HL-60 (cell line): ENCODE measurements at regions not wholly inside any gene's neighbourhood (a gene's known extent, or its start where the extent isn't known, plus 50 kb on each side); places are given as distances from the start of the nearest gene placed in this dataset.

ENCODE experiments used
- DNase-seq, 2 experiments: peaks; one replicate each; pipeline ENCODE4 v3.0.0-alpha.2; 2010 to 2020; ENCODE audit warnings: low read depth in 1 of 2, low spot score in 1 of 2
- H3K27ac ChIP-seq: fragments of 250-450 bp; sonication (Bioruptor Pico); replicated peaks from 2 replicates; pipeline ENCODE4 v1.5.1; 2020; ENCODE audit warnings: mild to moderate bottlenecking, moderate library complexity
- H3K27me3 ChIP-seq: fragments of 250-450 bp; sonication (Bioruptor Pico); 2 replicates; pipeline ENCODE4 v1.5.1; 2021; ENCODE audit warnings: mild to moderate bottlenecking, moderate library complexity; ENCODE audit not compliant: insufficient read depth, poor library complexity, severe bottlenecking
- H3K4me3 ChIP-seq: replicated peaks from 2 replicates; pipeline ENCODE4 v1.5.1; 2011; ENCODE audit warnings: mild to moderate bottlenecking, control low read depth, low read length; ENCODE audit not compliant: insufficient read depth
- GABPA ChIP-seq: IDR thresholded peaks from 2 replicates; pipeline ENCODE4 v1.6.1; 2012; ENCODE audit warnings: low read depth
- POLR2AphosphoS5 ChIP-seq: IDR thresholded peaks from 2 replicates; pipeline ENCODE4 v1.6.1; 2012; ENCODE audit warnings: low read depth
- SPI1 ChIP-seq: IDR thresholded peaks from 2 replicates; pipeline ENCODE4 v1.6.1; 2012; ENCODE audit warnings: low read depth, mild to moderate bottlenecking, borderline replicate concordance
- TF ChIP-seq, protein P1 (sequence below): IDR thresholded peaks from one replicate; pipeline ENCODE4 v1.5.1; 2011; ENCODE audit warnings: low read length, control low read depth, inconsistent platforms; ENCODE audit not compliant: insufficient read depth
- TF ChIP-seq, protein P2 (sequence below): IDR thresholded peaks from 2 replicates; pipeline ENCODE4 v1.6.1; 2012; ENCODE audit warnings: low read depth; ENCODE audit not compliant: insufficient replicate concordance

DNA sequence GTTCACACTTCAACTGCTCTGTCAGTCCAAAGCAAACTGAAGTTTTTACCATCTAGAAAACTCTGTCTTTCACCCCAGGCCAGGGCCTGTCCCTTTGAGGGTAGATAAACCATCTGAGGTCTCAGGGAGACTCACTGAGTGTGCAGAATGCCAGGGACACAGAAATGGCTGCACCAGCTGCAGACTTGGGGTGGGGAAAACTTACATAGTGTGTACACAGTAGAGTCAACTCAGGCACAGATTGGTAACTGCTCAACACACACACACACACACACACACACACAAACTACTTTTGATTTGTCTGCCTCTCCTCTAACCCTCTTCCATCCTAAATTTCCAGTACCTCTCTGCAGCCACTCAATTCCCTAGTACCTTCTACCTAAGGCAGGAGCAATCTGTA is 374.9 kb upstream of the JAG1 start:
- H3K27me3 ChIP-seq, result no peaks in the 10 kb centered on the region
- TF ChIP-seq, protein P1, sequence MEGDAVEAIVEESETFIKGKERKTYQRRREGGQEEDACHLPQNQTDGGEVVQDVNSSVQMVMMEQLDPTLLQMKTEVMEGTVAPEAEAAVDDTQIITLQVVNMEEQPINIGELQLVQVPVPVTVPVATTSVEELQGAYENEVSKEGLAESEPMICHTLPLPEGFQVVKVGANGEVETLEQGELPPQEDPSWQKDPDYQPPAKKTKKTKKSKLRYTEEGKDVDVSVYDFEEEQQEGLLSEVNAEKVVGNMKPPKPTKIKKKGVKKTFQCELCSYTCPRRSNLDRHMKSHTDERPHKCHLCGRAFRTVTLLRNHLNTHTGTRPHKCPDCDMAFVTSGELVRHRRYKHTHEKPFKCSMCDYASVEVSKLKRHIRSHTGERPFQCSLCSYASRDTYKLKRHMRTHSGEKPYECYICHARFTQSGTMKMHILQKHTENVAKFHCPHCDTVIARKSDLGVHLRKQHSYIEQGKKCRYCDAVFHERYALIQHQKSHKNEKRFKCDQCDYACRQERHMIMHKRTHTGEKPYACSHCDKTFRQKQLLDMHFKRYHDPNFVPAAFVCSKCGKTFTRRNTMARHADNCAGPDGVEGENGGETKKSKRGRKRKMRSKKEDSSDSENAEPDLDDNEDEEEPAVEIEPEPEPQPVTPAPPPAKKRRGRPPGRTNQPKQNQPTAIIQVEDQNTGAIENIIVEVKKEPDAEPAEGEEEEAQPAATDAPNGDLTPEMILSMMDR, result no peak
- TF ChIP-seq POLR2AphosphoS5, result no peak
- TF ChIP-seq, protein P2, sequence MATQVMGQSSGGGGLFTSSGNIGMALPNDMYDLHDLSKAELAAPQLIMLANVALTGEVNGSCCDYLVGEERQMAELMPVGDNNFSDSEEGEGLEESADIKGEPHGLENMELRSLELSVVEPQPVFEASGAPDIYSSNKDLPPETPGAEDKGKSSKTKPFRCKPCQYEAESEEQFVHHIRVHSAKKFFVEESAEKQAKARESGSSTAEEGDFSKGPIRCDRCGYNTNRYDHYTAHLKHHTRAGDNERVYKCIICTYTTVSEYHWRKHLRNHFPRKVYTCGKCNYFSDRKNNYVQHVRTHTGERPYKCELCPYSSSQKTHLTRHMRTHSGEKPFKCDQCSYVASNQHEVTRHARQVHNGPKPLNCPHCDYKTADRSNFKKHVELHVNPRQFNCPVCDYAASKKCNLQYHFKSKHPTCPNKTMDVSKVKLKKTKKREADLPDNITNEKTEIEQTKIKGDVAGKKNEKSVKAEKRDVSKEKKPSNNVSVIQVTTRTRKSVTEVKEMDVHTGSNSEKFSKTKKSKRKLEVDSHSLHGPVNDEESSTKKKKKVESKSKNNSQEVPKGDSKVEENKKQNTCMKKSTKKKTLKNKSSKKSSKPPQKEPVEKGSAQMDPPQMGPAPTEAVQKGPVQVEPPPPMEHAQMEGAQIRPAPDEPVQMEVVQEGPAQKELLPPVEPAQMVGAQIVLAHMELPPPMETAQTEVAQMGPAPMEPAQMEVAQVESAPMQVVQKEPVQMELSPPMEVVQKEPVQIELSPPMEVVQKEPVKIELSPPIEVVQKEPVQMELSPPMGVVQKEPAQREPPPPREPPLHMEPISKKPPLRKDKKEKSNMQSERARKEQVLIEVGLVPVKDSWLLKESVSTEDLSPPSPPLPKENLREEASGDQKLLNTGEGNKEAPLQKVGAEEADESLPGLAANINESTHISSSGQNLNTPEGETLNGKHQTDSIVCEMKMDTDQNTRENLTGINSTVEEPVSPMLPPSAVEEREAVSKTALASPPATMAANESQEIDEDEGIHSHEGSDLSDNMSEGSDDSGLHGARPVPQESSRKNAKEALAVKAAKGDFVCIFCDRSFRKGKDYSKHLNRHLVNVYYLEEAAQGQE, result no peak
- DNase-seq, result no peak
- no peak overlapping the region for H3K4me3 ChIP-seq
- no peak overlapping the region for H3K27ac ChIP-seq

DNA sequence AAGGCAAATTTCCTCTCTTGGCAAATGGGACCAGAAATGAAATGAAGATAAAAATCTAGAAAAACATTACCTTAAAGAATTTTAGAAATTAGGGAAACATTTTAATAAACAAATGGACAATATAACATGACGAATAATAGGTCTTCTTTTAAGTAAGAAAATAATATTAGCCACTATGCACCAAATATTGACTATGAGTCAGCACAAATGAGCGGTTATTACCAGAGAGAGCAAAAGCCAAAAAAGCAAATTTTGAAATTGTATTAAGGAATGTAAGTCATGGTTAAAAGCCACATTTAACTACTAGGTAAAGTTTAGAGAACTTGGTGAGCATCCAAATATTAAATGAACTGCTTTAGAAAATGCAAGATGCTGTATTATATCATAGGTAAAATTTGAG is 376.6 kb upstream of the JAG1 start:
- Histone ChIP-seq H3K4me3 (no peak overlapping the region), H3K27ac (no peak overlapping the region), H3K27me3 (no peaks in the 10 kb centered on the region)
- no peak for DNase-seq
- TF ChIP-seq POLR2AphosphoS5 (no peak), SPI1 (no peak), GABPA (no peak)
- TF ChIP-seq, protein P1, result no peak
- TF ChIP-seq, protein P2, result no peak

DNA sequence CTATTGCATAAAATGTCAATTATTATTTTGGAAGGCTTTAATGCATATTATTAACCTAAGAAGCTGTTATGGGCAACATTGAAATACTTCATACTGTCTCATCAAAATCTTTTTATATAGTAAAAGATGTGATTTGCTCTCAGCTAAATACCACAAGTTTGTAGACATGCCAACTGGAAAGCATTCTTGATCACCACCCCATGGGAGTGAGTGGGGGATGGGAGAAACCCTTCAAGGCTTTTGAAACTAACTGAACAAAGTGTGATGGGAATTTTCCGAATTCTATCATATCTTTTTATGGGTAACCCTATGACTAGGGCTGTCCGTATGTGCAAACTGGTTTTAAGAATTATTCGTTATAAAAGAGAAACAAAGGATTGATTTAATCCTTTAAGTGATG is 377.3 kb upstream of the JAG1 start:
- Histone ChIP-seq H3K4me3 (no peak overlapping the region), H3K27ac (no peak overlapping the region), H3K27me3 (no peaks in the 10 kb centered on the region)
- DNase-seq, result no peak
- TF ChIP-seq, protein P1, result no peak
- TF ChIP-seq POLR2AphosphoS5, result no peak
- TF ChIP-seq, protein P2, result no peak
- TF ChIP-seq GABPA, result no peak
- no peak for TF ChIP-seq SPI1
